Choroid plexus epithelial cell (primary cell): ENCODE measurements at regions not wholly inside any gene's neighbourhood (a gene's known extent, or its start where the extent isn't known, plus 50 kb on each side); places are given as distances from the start of the nearest gene placed in this dataset.

Experiments used
- DNase-seq: peaks from one replicate; pipeline ENCODE4 v3.0.0-alpha.2; 2010; ENCODE audit warnings: low read depth
- H3K4me3 ChIP-seq: 2 replicates; pipeline ENCODE4 v1.5.1; 2011; ENCODE audit warnings: low read depth, mild to moderate bottlenecking, control low read depth, low read length, moderate library complexity
- TF ChIP-seq, protein P1 (sequence below): conservative IDR thresholded peaks from 2 replicates; pipeline ENCODE4 v1.5.1; 2011; ENCODE audit warnings: low read depth, mild to moderate bottlenecking, control low read depth, inconsistent platforms, low read length, moderate library complexity

DNA sequence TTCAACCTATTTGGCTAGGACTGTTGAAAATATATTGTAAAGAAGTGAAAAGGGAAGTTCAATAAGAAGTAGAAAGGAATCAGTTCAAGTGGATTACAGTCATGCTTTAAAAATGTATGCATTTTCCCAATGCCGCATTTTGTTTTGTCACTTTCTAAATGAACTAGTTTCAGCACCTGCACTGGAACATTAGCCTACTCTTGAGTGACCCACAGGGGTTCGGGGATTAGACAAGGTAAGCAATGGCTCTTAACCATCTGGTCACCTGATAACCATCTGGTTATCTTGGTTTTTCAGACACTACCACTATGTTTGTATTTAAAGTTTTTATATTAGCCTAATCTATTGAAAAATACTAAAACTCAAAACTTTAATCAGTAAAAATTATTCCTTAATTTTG is 97.6 kb downstream of the CD164 start:
- TF ChIP-seq, protein P1, sequence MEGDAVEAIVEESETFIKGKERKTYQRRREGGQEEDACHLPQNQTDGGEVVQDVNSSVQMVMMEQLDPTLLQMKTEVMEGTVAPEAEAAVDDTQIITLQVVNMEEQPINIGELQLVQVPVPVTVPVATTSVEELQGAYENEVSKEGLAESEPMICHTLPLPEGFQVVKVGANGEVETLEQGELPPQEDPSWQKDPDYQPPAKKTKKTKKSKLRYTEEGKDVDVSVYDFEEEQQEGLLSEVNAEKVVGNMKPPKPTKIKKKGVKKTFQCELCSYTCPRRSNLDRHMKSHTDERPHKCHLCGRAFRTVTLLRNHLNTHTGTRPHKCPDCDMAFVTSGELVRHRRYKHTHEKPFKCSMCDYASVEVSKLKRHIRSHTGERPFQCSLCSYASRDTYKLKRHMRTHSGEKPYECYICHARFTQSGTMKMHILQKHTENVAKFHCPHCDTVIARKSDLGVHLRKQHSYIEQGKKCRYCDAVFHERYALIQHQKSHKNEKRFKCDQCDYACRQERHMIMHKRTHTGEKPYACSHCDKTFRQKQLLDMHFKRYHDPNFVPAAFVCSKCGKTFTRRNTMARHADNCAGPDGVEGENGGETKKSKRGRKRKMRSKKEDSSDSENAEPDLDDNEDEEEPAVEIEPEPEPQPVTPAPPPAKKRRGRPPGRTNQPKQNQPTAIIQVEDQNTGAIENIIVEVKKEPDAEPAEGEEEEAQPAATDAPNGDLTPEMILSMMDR = no peak
- no peak for DNase-seq
- H3K4me3 ChIP-seq = no peak overlapping the region

DNA sequence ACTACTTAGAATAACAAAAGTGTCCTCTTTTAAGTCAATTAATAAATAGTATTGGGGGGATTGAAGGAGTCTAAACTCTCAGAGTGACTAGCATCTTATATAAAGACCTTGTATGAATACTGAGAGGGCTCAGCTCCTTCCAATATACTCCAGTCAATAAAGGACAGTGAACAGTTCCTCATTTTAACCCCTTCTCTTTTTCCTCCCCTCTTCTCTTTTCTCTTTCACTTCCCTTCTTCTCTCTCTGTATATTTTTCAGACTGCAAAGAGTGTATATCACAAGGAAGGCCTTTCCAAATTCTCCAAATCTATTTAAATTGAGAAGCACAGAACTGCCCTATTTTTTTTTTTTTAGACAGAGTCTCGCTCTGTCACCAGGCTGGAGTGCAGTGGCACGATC is 99.5 kb downstream of the CD164 start:
- TF ChIP-seq, protein P1 = no peak
- no peak overlapping the region for H3K4me3 ChIP-seq
- no peak for DNase-seq

DNA sequence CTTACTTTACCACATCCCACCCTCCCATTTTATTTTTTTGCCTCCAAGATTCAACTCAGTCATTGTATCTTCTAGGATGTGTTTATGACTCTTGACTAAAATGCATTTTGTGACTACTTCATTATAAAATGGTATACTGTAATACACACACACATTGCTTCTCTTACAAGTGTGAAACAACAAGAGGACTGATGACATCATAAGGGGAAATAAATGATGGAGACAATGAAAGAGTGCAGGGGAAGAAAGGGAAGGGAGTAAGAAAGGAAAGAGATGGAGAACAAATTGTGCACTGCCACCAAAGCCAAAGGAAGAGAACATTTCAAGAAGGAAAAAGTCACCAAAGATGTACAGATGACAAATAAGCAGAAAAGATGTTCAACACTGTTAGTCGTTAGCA is 102.6 kb downstream of the CD164 start:
- DNase-seq = no peak

DNA sequence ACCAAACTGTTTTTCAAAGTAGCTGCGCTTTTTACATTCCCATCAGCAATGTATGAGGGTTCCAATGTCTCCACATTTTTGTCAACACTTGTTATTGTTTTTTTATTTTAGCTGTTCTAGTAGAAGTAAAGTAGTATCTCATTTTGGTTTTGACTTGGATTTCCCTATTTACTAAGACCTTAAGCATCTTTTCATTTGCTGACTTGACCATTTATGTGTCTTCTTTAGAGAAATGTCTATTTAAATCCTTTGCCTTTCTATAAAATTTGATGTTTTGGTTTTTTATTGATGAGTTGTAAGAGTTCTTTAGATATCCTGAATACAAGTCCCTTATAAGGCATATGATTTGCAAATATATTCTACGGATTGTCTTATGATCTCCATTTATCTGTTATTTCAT is 110.6 kb downstream of the CD164 start:
- TF ChIP-seq, protein P1 = no peak
- no peak for DNase-seq
- no peak overlapping the region for H3K4me3 ChIP-seq

More for the DNA sequence above, 102.6 kb downstream of the CD164 start:
- TF ChIP-seq, protein P1 = no peak
- H3K4me3 ChIP-seq = no peak overlapping the region

DNA sequence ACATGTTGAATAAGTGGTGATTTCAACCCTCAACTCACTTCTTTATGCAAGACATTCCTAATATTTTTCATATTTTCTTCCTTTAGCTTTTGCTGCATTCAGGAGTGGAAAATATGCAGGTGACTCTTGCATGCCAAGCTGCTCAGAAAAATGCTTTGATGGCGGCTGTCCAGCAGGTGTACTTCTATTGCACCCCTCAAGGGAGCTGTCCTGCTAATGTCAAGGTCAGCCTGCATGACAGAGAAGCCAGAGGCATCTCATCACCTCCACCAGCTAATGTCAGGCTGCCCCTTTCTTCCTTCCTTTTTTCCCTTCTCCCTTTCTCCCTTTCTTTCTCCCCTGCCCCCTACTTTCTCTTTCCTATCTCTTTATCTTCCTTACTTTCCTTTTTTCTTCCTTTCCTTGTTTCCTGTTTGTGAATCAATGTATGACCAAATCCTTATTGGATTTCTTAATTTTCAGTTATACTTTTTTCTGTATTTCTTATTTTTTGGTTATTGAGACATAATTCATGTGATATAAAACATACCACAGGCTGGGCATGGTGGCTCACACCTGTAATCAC is 112.2 kb downstream of the CD164 start:
- H3K4me3 ChIP-seq = no peak overlapping the region
- no peak for DNase-seq
- TF ChIP-seq, protein P1 = no peak

DNA sequence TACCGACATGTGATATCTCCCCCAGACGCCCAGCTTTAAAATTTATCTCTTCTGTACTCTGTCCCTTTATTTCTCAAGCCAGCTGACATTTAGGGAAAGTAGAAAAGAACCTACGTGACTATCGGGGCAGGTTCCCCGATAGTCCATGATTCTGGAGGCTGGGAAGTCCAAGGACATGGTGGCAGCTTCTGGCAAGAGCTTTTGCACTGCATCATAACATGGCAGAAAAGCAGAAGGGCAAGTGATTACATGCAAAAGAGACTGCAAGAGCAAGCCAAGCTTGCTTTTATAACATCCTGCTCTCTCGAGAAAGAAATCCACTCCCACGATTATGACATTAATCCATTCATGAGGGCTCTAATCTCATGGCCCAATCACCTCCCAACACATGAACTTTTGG is 113.2 kb downstream of the CD164 start:
- no peak for DNase-seq
- H3K4me3 ChIP-seq = no peak overlapping the region
- TF ChIP-seq, protein P1 = no peak

DNA sequence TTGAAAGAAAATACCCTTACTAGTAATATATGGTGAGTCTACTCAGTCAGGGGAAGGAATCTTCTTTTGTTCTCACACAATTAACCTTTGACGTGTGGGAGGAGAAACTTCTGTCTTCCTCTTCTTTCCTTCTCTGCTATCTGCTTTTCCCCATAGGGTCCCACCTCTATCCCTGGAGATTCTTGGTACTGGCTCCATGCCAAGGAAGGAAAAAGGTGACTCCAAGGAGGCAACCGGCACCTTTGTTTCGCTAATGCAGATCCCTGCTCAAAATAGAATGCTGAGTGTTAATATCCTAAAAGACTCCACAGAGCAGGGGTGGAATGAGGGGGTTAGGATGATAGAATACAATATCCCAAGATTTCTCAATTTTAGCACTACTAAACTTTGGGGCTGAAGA is 116.7 kb downstream of the CD164 start:
- TF ChIP-seq, protein P1 = no peak
- no peak for DNase-seq
- H3K4me3 ChIP-seq = no peak overlapping the region
